ENCODE measurements at regions not wholly inside any gene's neighbourhood (a gene's known extent, or its start where the extent isn't known, plus 50 kb on each side); places are given as distances from the start of the nearest gene placed in this dataset.

- DNase-seq (ENCODE audit: low spot score): no peak
These were observed 93.9 kb upstream of the PRLR start for GRCh38 chr5:35324201-35324600.

- no peak for DNase-seq (ENCODE audit: low spot score)
These were observed 89.7 kb upstream of the PRLR start for GRCh38 chr5:35320029-35320428.

GRCh38 chr5:35319333-35320002, 89.2 kb upstream of the PRLR start:
- peak; percentile 59 for DNase-seq (ENCODE audit: low spot score)

GRCh38 chr5:35317586-35317985, 87.3 kb upstream of the PRLR start:
- no peak for DNase-seq (ENCODE audit: low spot score)

GRCh38 chr5:35316611-35317274, 86.5 kb upstream of the PRLR start:
- DNase-seq (ENCODE audit: low spot score): no peak

- DNase-seq (ENCODE audit: low spot score): peak; percentile 89
These were observed 83.0 kb upstream of the PRLR start for GRCh38 chr5:35313291-35313690.

GRCh38 chr5:35312267-35312666, 82.0 kb upstream of the PRLR start:
- DNase-seq (ENCODE audit: low spot score): no peak

GRCh38 chr5:35309365-35310130, 79.3 kb upstream of the PRLR start:
- DNase-seq (ENCODE audit: low spot score): no peak

- DNase-seq (ENCODE audit: low spot score): peak; percentile 24
These were observed 78.1 kb upstream of the PRLR start for GRCh38 chr5:35308421-35308820.

- no peak for DNase-seq (ENCODE audit: low spot score)
These were observed 76.6 kb upstream of the PRLR start for GRCh38 chr5:35306716-35307365.

GRCh38 chr5:35305336-35306020, 75.2 kb upstream of the PRLR start:
- no peak for DNase-seq (ENCODE audit: low spot score)

- DNase-seq (ENCODE audit: low spot score): no peak
These were observed 74.0 kb upstream of the PRLR start for GRCh38 chr5:35304291-35304690.

- DNase-seq (ENCODE audit: low spot score): no peak
These were observed 72.9 kb upstream of the PRLR start for GRCh38 chr5:35303152-35303551.

- DNase-seq (ENCODE audit: low spot score): no peak
These were observed 72.3 kb upstream of the PRLR start for GRCh38 chr5:35302544-35302943.

- no peak for DNase-seq (ENCODE audit: low spot score)
These were observed 67.5 kb upstream of the PRLR start for GRCh38 chr5:35297755-35298154.

GRCh38 chr5:35294976-35295375, 64.7 kb upstream of the PRLR start:
- no peak for DNase-seq (ENCODE audit: low spot score)

GRCh38 chr5:35294017-35294416, 63.7 kb upstream of the PRLR start:
- no peak for DNase-seq (ENCODE audit: low spot score)

- DNase-seq (ENCODE audit: low spot score): no peak
These were observed 55.1 kb upstream of the PRLR start for GRCh38 chr5:35285435-35285834.

- DNase-seq (ENCODE audit: low spot score): no peak
These were observed 54.7 kb upstream of the PRLR start for GRCh38 chr5:35285011-35285410.

GRCh38 chr5:35284364-35284763, 54.1 kb upstream of the PRLR start:
- DNase-seq (ENCODE audit: low spot score): no peak

- DNase-seq (ENCODE audit: low spot score): no peak
These were observed 52.5 kb upstream of the PRLR start for GRCh38 chr5:35282810-35283209.

GRCh38 chr5:35281613-35282012, 51.3 kb upstream of the PRLR start:
- DNase-seq (ENCODE audit: low spot score): no peak
